Stimulated activated CD4-positive, alpha-beta T cell treated with anti-CD3 and anti-CD28 coated beads, Interleukin-15, amount 100 ng/mL, for 1 hour (primary cell): ENCODE measurements at regions not wholly inside any gene's neighbourhood (a gene's known extent, or its start where the extent isn't known, plus 50 kb on each side); places are given as distances from the start of the nearest gene placed in this dataset.
"Not testable (repeated sequence)": the region's sequence is repeated elsewhere in the genome, so short reads cannot be mapped to it uniquely, and the experiment has no call there.

Experiments
- DNase-seq, 2 donors: peaks; one replicate each; pipeline ENCODE4 v3.0.0-alpha.2; 2020; ENCODE audit warnings: low read depth in 1 of 2, low spot score in 1 of 2

- no peak for DNase-seq
Measured at GRCh38 chr17:55903028-55903690, 152.3 kb downstream of the PCTP start.

- DNase-seq: no peak
Measured at GRCh38 chr17:55909776-55910175, 158.9 kb downstream of the PCTP start.

GRCh38 chr17:55911186-55911585, 160.3 kb downstream of the PCTP start:
- DNase-seq: no peak

- DNase-seq: no peak
Measured at GRCh38 chr17:55925440-55925839, 174.6 kb downstream of the PCTP start.

GRCh38 chr17:55926276-55926990, 175.6 kb downstream of the PCTP start:
- no peak for DNase-seq

- no peak for DNase-seq
Measured at GRCh38 chr17:55930291-55930809, 179.5 kb downstream of the PCTP start.

- no peak for DNase-seq
Measured at GRCh38 chr17:55931446-55931845, 180.6 kb downstream of the PCTP start.

- DNase-seq: no peak
Measured at GRCh38 chr17:55932973-55933372, 182.1 kb downstream of the PCTP start.

- DNase-seq: not testable (repeated sequence)
Measured at GRCh38 chr17:55939181-55939810, 188.4 kb downstream of the PCTP start.

GRCh38 chr17:55959756-55960155, 193.5 kb upstream of the ANKFN1 start:
- DNase-seq: no peak

- no peak for DNase-seq
Measured at GRCh38 chr17:55961386-55961785, 191.9 kb upstream of the ANKFN1 start.

GRCh38 chr17:55962951-55963401, 190.3 kb upstream of the ANKFN1 start:
- no peak for DNase-seq

- DNase-seq: no peak
Measured at GRCh38 chr17:55964191-55964590, 189.1 kb upstream of the ANKFN1 start.

GRCh38 chr17:55965051-55965450, 188.2 kb upstream of the ANKFN1 start:
- DNase-seq: no peak

- no peak for DNase-seq
Measured at GRCh38 chr17:55969562-55970324, 183.5 kb upstream of the ANKFN1 start.

GRCh38 chr17:55978578-55978977, 174.7 kb upstream of the ANKFN1 start:
- no peak for DNase-seq

GRCh38 chr17:55983096-55983495, 170.2 kb upstream of the ANKFN1 start:
- no peak for DNase-seq

- DNase-seq: no peak
Measured at GRCh38 chr17:55986817-55987216, 166.5 kb upstream of the ANKFN1 start.

- no peak for DNase-seq
Measured at GRCh38 chr17:55988861-55989260, 164.4 kb upstream of the ANKFN1 start.

GRCh38 chr17:55990332-55991006, 162.8 kb upstream of the ANKFN1 start:
- DNase-seq: no peak

- DNase-seq: no peak
Measured at GRCh38 chr17:55996826-55997225, 156.4 kb upstream of the ANKFN1 start.
